ENCODE measurements at regions not wholly inside any gene's neighbourhood (a gene's known extent, or its start where the extent isn't known, plus 50 kb on each side); places are given as distances from the start of the nearest gene placed in this dataset.

DNA sequence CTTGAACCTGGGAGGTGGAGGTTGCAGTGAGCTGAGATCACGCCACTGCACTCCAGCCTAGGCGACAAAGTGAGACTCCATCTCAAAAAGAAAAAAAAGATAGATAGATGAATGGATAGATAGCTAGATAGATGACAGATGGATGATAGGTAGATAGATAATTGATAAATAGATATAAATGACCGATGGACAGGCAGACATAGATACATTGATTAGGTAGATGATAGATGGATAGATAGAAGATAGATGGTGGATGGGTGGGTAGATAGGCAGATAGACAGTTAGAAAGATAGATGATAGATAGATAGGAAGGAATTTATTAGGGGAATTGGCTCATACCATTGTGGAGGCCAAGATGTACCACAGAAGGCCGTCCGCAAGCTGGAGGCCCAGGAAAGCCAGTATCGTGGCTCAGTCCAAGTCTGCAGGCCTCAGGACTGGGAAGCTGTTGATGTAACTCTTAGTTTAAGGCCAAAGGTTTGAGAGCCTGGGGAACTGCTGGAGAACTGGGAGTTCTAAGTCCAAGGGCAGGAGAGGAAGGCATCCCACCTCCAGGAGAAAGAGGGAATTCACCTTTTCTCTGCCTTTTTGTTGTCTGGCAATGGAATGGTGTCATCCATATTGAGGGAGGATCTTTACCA, 156.1 kb downstream of the SEC14L1 start (continued):
- no peak for TF ChIP-seq PHF8 (CRISPR knock-in tag; IDR thresholded peaks at IDR 0.05)
- no peak for TF ChIP-seq SOX6 (IDR thresholded peaks at IDR 0.05)
- 0 out of 2 replicates have a peak, but pooled peaks have one; percentile 24 for TF ChIP-seq SOX6 (CRISPR knock-in tag; IDR thresholded peaks at IDR 0.05)
- TF ChIP-seq, protein P1, sequence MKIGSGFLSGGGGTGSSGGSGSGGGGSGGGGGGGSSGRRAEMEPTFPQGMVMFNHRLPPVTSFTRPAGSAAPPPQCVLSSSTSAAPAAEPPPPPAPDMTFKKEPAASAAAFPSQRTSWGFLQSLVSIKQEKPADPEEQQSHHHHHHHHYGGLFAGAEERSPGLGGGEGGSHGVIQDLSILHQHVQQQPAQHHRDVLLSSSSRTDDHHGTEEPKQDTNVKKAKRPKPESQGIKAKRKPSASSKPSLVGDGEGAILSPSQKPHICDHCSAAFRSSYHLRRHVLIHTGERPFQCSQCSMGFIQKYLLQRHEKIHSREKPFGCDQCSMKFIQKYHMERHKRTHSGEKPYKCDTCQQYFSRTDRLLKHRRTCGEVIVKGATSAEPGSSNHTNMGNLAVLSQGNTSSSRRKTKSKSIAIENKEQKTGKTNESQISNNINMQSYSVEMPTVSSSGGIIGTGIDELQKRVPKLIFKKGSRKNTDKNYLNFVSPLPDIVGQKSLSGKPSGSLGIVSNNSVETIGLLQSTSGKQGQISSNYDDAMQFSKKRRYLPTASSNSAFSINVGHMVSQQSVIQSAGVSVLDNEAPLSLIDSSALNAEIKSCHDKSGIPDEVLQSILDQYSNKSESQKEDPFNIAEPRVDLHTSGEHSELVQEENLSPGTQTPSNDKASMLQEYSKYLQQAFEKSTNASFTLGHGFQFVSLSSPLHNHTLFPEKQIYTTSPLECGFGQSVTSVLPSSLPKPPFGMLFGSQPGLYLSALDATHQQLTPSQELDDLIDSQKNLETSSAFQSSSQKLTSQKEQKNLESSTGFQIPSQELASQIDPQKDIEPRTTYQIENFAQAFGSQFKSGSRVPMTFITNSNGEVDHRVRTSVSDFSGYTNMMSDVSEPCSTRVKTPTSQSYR (CRISPR knock-in tag; IDR thresholded peaks at IDR 0.05; ENCODE audit: borderline replicate concordance), result no peak
- no peak for TF ChIP-seq NR2F1 (CRISPR knock-in tag; IDR thresholded peaks at IDR 0.05)
- TF ChIP-seq HMGA1 (CRISPR knock-in tag; conservative IDR thresholded peaks at IDR 0.05), result no peak
- TF ChIP-seq ZNF792 (CRISPR knock-in tag; IDR thresholded peaks at IDR 0.05), result no peak
- TF ChIP-seq KDM6A (CRISPR knock-in tag; IDR thresholded peaks at IDR 0.05; ENCODE audit: low read depth), result no peak
- TF ChIP-seq NBN (conservative IDR thresholded peaks at IDR 0.05), result peak; percentile 82; the same call in 1 of the 2 replicates
- TF ChIP-seq, protein P2, sequence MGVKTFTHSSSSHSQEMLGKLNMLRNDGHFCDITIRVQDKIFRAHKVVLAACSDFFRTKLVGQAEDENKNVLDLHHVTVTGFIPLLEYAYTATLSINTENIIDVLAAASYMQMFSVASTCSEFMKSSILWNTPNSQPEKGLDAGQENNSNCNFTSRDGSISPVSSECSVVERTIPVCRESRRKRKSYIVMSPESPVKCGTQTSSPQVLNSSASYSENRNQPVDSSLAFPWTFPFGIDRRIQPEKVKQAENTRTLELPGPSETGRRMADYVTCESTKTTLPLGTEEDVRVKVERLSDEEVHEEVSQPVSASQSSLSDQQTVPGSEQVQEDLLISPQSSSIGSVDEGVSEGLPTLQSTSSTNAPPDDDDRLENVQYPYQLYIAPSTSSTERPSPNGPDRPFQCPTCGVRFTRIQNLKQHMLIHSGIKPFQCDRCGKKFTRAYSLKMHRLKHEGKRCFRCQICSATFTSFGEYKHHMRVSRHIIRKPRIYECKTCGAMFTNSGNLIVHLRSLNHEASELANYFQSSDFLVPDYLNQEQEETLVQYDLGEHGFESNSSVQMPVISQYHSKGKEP (CRISPR knock-in tag; IDR thresholded peaks at IDR 0.05), result no peak
- TF ChIP-seq SPEN (CRISPR knock-in tag; IDR thresholded peaks at IDR 0.05; ENCODE audit: low read depth), result no peak
- no peak for TF ChIP-seq PHF21A (CRISPR knock-in tag; IDR thresholded peaks at IDR 0.05)
- no peak for TF ChIP-seq EEA1 (CRISPR knock-in tag; IDR thresholded peaks at IDR 0.05; ENCODE audit: borderline replicate concordance)
- TF ChIP-seq ARNTL (CRISPR knock-in tag; IDR thresholded peaks at IDR 0.05), result no peak
- no peak for TF ChIP-seq SRF (IDR thresholded peaks at IDR 0.05; ENCODE audit: low read depth, low read length)
- TF ChIP-seq TSC22D2 (CRISPR knock-in tag; IDR thresholded peaks at IDR 0.05; ENCODE audit: borderline replicate concordance), result no peak
- TF ChIP-seq HOXA5 (CRISPR knock-in tag; IDR thresholded peaks at IDR 0.05), result no peak
- no peak for TF ChIP-seq THAP11 (CRISPR knock-in tag; IDR thresholded peaks at IDR 0.05)
- TF ChIP-seq, protein P3, sequence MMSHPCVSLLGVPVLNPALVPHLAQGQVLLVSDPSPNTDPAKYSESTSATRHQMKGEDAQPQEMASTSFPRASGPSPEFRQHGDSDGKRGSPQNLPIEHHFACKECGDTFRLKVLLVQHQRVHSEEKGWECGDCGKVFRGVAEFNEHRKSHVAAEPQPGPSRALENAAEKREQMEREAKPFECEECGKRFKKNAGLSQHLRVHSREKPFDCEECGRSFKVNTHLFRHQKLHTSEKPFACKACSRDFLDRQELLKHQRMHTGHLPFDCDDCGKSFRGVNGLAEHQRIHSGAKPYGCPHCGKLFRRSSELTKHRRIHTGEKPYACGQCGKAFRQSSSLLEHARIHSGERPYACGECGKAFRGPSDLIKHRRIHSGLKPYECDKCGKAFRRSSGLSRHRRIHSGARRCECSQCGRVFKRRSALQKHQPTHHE (CRISPR knock-in tag; IDR thresholded peaks at IDR 0.05; ENCODE audit: borderline replicate concordance), result no peak
- TF ChIP-seq PAX8 (CRISPR knock-in tag; IDR thresholded peaks at IDR 0.05; ENCODE audit: borderline replicate concordance), result no peak
- no peak for TF ChIP-seq TAF15 (IDR thresholded peaks at IDR 0.05; ENCODE audit: low read depth, low read length, poor library complexity, severe bottlenecking)
- no peak for TF ChIP-seq ZNF143 (CRISPR knock-in tag; IDR thresholded peaks at IDR 0.05)
- no peak for TF ChIP-seq TCF12 (IDR thresholded peaks at IDR 0.05)
- no peak for TF ChIP-seq TCF12 (CRISPR knock-in tag; IDR thresholded peaks at IDR 0.05)
- TF ChIP-seq, protein P4, sequence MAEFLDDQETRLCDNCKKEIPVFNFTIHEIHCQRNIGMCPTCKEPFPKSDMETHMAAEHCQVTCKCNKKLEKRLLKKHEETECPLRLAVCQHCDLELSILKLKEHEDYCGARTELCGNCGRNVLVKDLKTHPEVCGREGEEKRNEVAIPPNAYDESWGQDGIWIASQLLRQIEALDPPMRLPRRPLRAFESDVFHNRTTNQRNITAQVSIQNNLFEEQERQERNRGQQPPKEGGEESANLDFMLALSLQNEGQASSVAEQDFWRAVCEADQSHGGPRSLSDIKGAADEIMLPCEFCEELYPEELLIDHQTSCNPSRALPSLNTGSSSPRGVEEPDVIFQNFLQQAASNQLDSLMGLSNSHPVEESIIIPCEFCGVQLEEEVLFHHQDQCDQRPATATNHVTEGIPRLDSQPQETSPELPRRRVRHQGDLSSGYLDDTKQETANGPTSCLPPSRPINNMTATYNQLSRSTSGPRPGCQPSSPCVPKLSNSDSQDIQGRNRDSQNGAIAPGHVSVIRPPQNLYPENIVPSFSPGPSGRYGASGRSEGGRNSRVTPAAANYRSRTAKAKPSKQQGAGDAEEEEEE (CRISPR knock-in tag; IDR thresholded peaks at IDR 0.05; ENCODE audit: borderline replicate concordance), result no peak

All from HepG2 (cell line).